ENCODE measurements at regions not wholly inside any gene's neighbourhood (a gene's known extent, or its start where the extent isn't known, plus 50 kb on each side); places are given as distances from the start of the nearest gene placed in this dataset.

- no peak for DNase-seq
- intact Hi-C loops (cut with DNase I) = no loop called here
Measured at GRCh38 chr1:81553503-81553902, 247.2 kb upstream of the ADGRL2 start.

- intact Hi-C loops (cut with DNase I) = no loop called here
- DNase-seq = no peak
Measured at GRCh38 chr1:81551946-81552345, 248.8 kb upstream of the ADGRL2 start.

- no peak for DNase-seq
- intact Hi-C loops (cut with DNase I) = no loop called here
Measured at GRCh38 chr1:81550753-81551152, 250.0 kb upstream of the ADGRL2 start.

GRCh38 chr1:81549588-81550127 lies 251.1 kb upstream of the ADGRL2 start:
- peak in 1 of 42 donors; percentile 9 for DNase-seq
- intact Hi-C loops (cut with DNase I) = loop anchor here (5.0 kb wide), 1 partner anchor 242 kb away; no protein-coding TSS in a partner anchor

- DNase-seq = no peak
- intact Hi-C loops (cut with DNase I) = loop anchor here (5.0 kb wide), 1 partner anchor 242 kb away; no protein-coding TSS in a partner anchor
Measured at GRCh38 chr1:81548918-81549587, 251.7 kb upstream of the ADGRL2 start.

GRCh38 chr1:81547912-81548303 lies 252.8 kb upstream of the ADGRL2 start:
- intact Hi-C loops (cut with DNase I) = loop anchor here (5.0 kb wide), 1 partner anchor 241 kb away; no protein-coding TSS in a partner anchor
- peak in 2 of 42 donors; percentile 12 to 15 for DNase-seq

- DNase-seq = no peak
- intact Hi-C loops (cut with DNase I) = loop anchor here (5.0 kb wide), 1 partner anchor 240 kb away; no protein-coding TSS in a partner anchor
Measured at GRCh38 chr1:81547261-81547911, 253.3 kb upstream of the ADGRL2 start.

- intact Hi-C loops (cut with DNase I) = loop anchor here (5.0 kb wide), 1 partner anchor 238 kb away; no protein-coding TSS in a partner anchor
- DNase-seq = no peak
Measured at GRCh38 chr1:81545734-81546133, 255.0 kb upstream of the ADGRL2 start.

GRCh38 chr1:81543764-81544163 lies 257.0 kb upstream of the ADGRL2 start:
- intact Hi-C loops (cut with DNase I) = no loop called here
- no peak for DNase-seq

GRCh38 chr1:81542196-81542595 lies 258.5 kb upstream of the ADGRL2 start:
- DNase-seq = no peak
- intact Hi-C loops (cut with DNase I) = no loop called here

GRCh38 chr1:81540216-81540615 lies 260.5 kb upstream of the ADGRL2 start:
- no peak for DNase-seq
- intact Hi-C loops (cut with DNase I) = no loop called here

- intact Hi-C loops (cut with DNase I) = no loop called here
- DNase-seq = no peak
Measured at GRCh38 chr1:81529014-81529413, 271.7 kb upstream of the ADGRL2 start.

- intact Hi-C loops (cut with DNase I) = no loop called here
- no peak for DNase-seq
Measured at GRCh38 chr1:81525085-81525484, 275.6 kb upstream of the ADGRL2 start.

- DNase-seq = no peak
- intact Hi-C loops (cut with DNase I) = no loop called here
Measured at GRCh38 chr1:81519987-81520386, 280.7 kb upstream of the ADGRL2 start.

GRCh38 chr1:81517987-81518386 lies 282.7 kb upstream of the ADGRL2 start:
- intact Hi-C loops (cut with DNase I) = no loop called here

GRCh38 chr1:81513796-81514354 lies 286.9 kb upstream of the ADGRL2 start:
- DNase-seq = no peak
- intact Hi-C loops (cut with DNase I) = no loop called here

More at GRCh38 chr1:81517987-81518386, 282.7 kb upstream of the ADGRL2 start:
- no peak for DNase-seq

GRCh38 chr1:81512252-81513003 lies 288.3 kb upstream of the ADGRL2 start:
- intact Hi-C loops (cut with DNase I) = no loop called here
- DNase-seq = no peak

- intact Hi-C loops (cut with DNase I) = no loop called here
- DNase-seq = no peak
Measured at GRCh38 chr1:81511281-81511680, 289.5 kb upstream of the ADGRL2 start.

GRCh38 chr1:81510701-81511100 lies 290.0 kb upstream of the ADGRL2 start:
- no peak for DNase-seq
- intact Hi-C loops (cut with DNase I) = no loop called here
